HG02973 (cell line): ENCODE measurements at regions not wholly inside any gene's neighbourhood (a gene's known extent, or its start where the extent isn't known, plus 50 kb on each side); places are given as distances from the start of the nearest gene placed in this dataset.

ENCODE experiments used
- ATAC-seq: cut with Tn5 transposase; IDR thresholded peaks from one replicate; pipeline ENCODE4 v1.9.1; 2021; ENCODE audit warnings: moderate library complexity; ENCODE audit not compliant: unreplicated experiment

- no peak for ATAC-seq
Measured at GRCh38 chr6:44500074-44500473, 112.6 kb downstream of the CDC5L start.

GRCh38 chr6:44503471-44503870, 116.0 kb downstream of the CDC5L start:
- no peak for ATAC-seq

- ATAC-seq: no peak
Measured at GRCh38 chr6:44504301-44504791, 116.8 kb downstream of the CDC5L start.

- ATAC-seq: no peak
Measured at GRCh38 chr6:44505751-44506150, 118.2 kb downstream of the CDC5L start.

GRCh38 chr6:44507014-44507413, 119.5 kb downstream of the CDC5L start:
- ATAC-seq: no peak

GRCh38 chr6:44508646-44509045, 121.1 kb downstream of the CDC5L start:
- no peak for ATAC-seq

- no peak for ATAC-seq
Measured at GRCh38 chr6:44511126-44511525, 123.6 kb downstream of the CDC5L start.

- ATAC-seq: no peak
Measured at GRCh38 chr6:44512868-44513741, 125.6 kb downstream of the CDC5L start.

- no peak for ATAC-seq
Measured at GRCh38 chr6:44514085-44514484, 126.6 kb downstream of the CDC5L start.

- ATAC-seq: no peak
Measured at GRCh38 chr6:44514576-44515193, 127.2 kb downstream of the CDC5L start.

GRCh38 chr6:44522871-44523270, 135.4 kb downstream of the CDC5L start:
- no peak for ATAC-seq

- ATAC-seq: no peak
Measured at GRCh38 chr6:44524476-44525227, 137.1 kb downstream of the CDC5L start.

GRCh38 chr6:44525761-44526351, 138.3 kb downstream of the CDC5L start:
- ATAC-seq: no peak

- ATAC-seq: no peak
Measured at GRCh38 chr6:44527181-44527580, 139.7 kb downstream of the CDC5L start.

- ATAC-seq: no peak
Measured at GRCh38 chr6:44527583-44528369, 140.3 kb downstream of the CDC5L start.

- ATAC-seq: no peak
Measured at GRCh38 chr6:44528370-44528644, 140.8 kb downstream of the CDC5L start.

- no peak for ATAC-seq
Measured at GRCh38 chr6:44528716-44529115, 141.2 kb downstream of the CDC5L start.

GRCh38 chr6:44529146-44529905, 141.8 kb downstream of the CDC5L start:
- no peak for ATAC-seq

GRCh38 chr6:44530209-44530909, 142.9 kb downstream of the CDC5L start:
- ATAC-seq: no peak
